Loucy (cell line): ENCODE measurements at regions not wholly inside any gene's neighbourhood (a gene's known extent, or its start where the extent isn't known, plus 50 kb on each side); places are given as distances from the start of the nearest gene placed in this dataset.

Experiments
- EZH2phosphoT487 ChIP-seq: fragments of 200-600 bp; IDR thresholded peaks from 2 replicates; pipeline ENCODE4 v1.6.1; 2018; ENCODE audit warnings: antibody characterized with exemption, mild to moderate bottlenecking, moderate library complexity, borderline replicate concordance
- TF ChIP-seq, protein P1 (sequence below): fragments of 200-600 bp; sonication (generic); conservative IDR thresholded peaks from 2 replicates; pipeline ENCODE4 v1.5.1; 2014; ENCODE audit warnings: mild to moderate bottlenecking, antibody characterized with exemption, low read length

DNA sequence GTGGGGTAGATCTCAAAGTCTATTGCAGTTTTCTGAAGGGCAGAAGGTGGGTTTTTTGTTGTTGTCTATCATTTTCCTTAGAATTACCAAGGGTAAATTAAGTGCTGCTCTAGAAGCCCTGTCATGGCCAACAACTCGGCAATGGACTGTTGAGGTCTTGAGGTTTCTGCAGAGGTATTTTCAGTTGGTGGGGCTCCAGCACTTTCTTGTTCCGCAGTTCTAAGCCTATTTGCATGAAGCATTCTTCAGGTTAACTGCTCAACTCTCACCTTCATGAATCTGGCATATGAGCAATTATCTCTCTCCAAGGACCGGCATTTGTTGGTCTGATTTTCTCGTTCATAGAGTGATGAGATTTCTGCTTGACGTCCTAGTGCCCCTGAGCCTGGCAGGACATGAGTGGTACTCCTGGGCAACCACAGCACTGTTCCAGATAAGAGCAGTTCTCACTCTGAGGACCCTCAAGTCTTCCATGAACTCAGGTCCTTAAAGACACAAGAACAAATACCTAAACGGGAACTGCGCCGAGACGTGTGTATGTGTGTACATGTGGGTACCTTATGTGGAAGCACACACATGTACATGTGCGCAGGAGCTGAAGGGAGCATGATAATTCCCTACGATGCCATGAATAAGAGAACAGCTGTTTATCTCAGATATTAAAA, 544.5 kb downstream of the CSNK1G3 start:
- TF ChIP-seq, protein P1, sequence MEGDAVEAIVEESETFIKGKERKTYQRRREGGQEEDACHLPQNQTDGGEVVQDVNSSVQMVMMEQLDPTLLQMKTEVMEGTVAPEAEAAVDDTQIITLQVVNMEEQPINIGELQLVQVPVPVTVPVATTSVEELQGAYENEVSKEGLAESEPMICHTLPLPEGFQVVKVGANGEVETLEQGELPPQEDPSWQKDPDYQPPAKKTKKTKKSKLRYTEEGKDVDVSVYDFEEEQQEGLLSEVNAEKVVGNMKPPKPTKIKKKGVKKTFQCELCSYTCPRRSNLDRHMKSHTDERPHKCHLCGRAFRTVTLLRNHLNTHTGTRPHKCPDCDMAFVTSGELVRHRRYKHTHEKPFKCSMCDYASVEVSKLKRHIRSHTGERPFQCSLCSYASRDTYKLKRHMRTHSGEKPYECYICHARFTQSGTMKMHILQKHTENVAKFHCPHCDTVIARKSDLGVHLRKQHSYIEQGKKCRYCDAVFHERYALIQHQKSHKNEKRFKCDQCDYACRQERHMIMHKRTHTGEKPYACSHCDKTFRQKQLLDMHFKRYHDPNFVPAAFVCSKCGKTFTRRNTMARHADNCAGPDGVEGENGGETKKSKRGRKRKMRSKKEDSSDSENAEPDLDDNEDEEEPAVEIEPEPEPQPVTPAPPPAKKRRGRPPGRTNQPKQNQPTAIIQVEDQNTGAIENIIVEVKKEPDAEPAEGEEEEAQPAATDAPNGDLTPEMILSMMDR, result no peak
- TF ChIP-seq EZH2phosphoT487, result no peak
